ENCODE measurements at regions not wholly inside any gene's neighbourhood (a gene's known extent, or its start where the extent isn't known, plus 50 kb on each side); places are given as distances from the start of the nearest gene placed in this dataset.

- DNase-seq = no peak
Measured at GRCh38 chr1:81379430-81379829, 421.3 kb upstream of the ADGRL2 start.

- no peak for DNase-seq
Measured at GRCh38 chr1:81377406-81377805, 423.3 kb upstream of the ADGRL2 start.

- no peak for DNase-seq
Measured at GRCh38 chr1:81375884-81376548, 424.7 kb upstream of the ADGRL2 start.

- DNase-seq = no peak
Measured at GRCh38 chr1:81374481-81374880, 426.3 kb upstream of the ADGRL2 start.

GRCh38 chr1:81371864-81372263, 428.9 kb upstream of the ADGRL2 start:
- DNase-seq = no peak

GRCh38 chr1:81369833-81370232, 430.9 kb upstream of the ADGRL2 start:
- DNase-seq = no peak

GRCh38 chr1:81366173-81366572, 434.6 kb upstream of the ADGRL2 start:
- no peak for DNase-seq

- no peak for DNase-seq
Measured at GRCh38 chr1:81364088-81364487, 436.6 kb upstream of the ADGRL2 start.

GRCh38 chr1:81358151-81358550, 442.6 kb upstream of the ADGRL2 start:
- DNase-seq = no peak

GRCh38 chr1:81351864-81352263, 448.9 kb upstream of the ADGRL2 start:
- no peak for DNase-seq

GRCh38 chr1:81349194-81349965, 451.4 kb upstream of the ADGRL2 start:
- DNase-seq = no peak

GRCh38 chr1:81345110-81345509, 455.6 kb upstream of the ADGRL2 start:
- no peak for DNase-seq

- no peak for DNase-seq
Measured at GRCh38 chr1:81340239-81340638, 460.5 kb upstream of the ADGRL2 start.

- no peak for DNase-seq
Measured at GRCh38 chr1:81337226-81337625, 463.5 kb upstream of the ADGRL2 start.

GRCh38 chr1:81335876-81336275, 464.9 kb upstream of the ADGRL2 start:
- no peak for DNase-seq

- no peak for DNase-seq
Measured at GRCh38 chr1:81330521-81330920, 470.2 kb upstream of the ADGRL2 start.

GRCh38 chr1:81330111-81330510, 470.6 kb upstream of the ADGRL2 start:
- DNase-seq = no peak

GRCh38 chr1:81329041-81329440, 471.7 kb upstream of the ADGRL2 start:
- no peak for DNase-seq

GRCh38 chr1:81327743-81328142, 473.0 kb upstream of the ADGRL2 start:
- DNase-seq = no peak

- DNase-seq = no peak
Measured at GRCh38 chr1:81327103-81327710, 473.5 kb upstream of the ADGRL2 start.

GRCh38 chr1:81326212-81326611, 474.5 kb upstream of the ADGRL2 start:
- DNase-seq = no peak

GRCh38 chr1:81325397-81325796, 475.3 kb upstream of the ADGRL2 start:
- no peak for DNase-seq

- no peak for DNase-seq
Measured at GRCh38 chr1:81323862-81324261, 476.9 kb upstream of the ADGRL2 start.

GRCh38 chr1:81317191-81317590, 483.5 kb upstream of the ADGRL2 start:
- DNase-seq = no peak
